K562 (cell line): ENCODE measurements at regions not wholly inside any gene's neighbourhood (a gene's known extent, or its start where the extent isn't known, plus 50 kb on each side); places are given as distances from the start of the nearest gene placed in this dataset.

ENCODE experiments used
- ATAC-seq: fragments of 200-7000 bp; cut with Tn5 transposase; 3 replicates; pipeline ENCODE4 v1.9.1; 2020; ENCODE audit warnings: moderate library complexity
- BruUV-seq: library from RNA; stranded (reverse); fragments of 400-500 nt; replicated peaks from 2 replicates; lab custom pipeline; 2021; lab: Mats Ljungman, UMichigan
- CTCF ChIA-PET: fragments of 300-600 bp; formaldehyde crosslinking; extraction: SDS; loops from one replicate; lab custom pipeline; 2021; ENCODE audit warnings: low intra/inter-chr PET ratio; lab: Yijun Ruan, JAX
- POLR2A ChIA-PET: fragments of 300-600, 350-650 bp; sonication (Branson Sonifier 250); formaldehyde crosslinking; extraction: SDS; loops from one replicate; lab custom pipeline; 2021; ENCODE audit warnings: antibody characterized with exemption, inconsistent platforms; lab: Yijun Ruan, JAX
- DNase-seq, 4 experiments: peaks; one replicate each; pipeline versions ENCODE4 v3.0.0 to v3.0.0-alpha.2; 2011 to 2018; ENCODE audit warnings: low spot score in 3 of 4, mixed read lengths in 3 of 4; ENCODE audit errors: extremely low read depth in 1 of 4
- FAIRE-seq: peaks from 2 replicates; lab custom pipeline; 2011; peaks lifted over from hg19 to GRCh38; lab: Jason Lieb, UNC
- H2AFZ ChIP-seq: 2 replicates; pipeline ENCODE4 v1.6.0; 2011; ENCODE audit warnings: low read depth, low read length, control low read depth, inconsistent platforms
- H3K27ac ChIP-seq: fragments of 200-600 bp; 3 replicates; pipeline ENCODE4 v1.8.0; 2011; ENCODE audit warnings: low read depth, mild to moderate bottlenecking, control low read depth, inconsistent platforms, low read length, moderate library complexity, mixed read lengths; ENCODE audit errors: extremely low read depth
- H3K27me3 ChIP-seq, 2 experiments: fragments of 300-600 bp in 1 of 2; 2 replicates in 1 of 2; 3 replicates in 1 of 2; pipeline versions ENCODE4 v1.6.0 to v1.8.0; 2011; ENCODE audit warnings: inconsistent platforms in 2 of 2, low read length in 2 of 2, mild to moderate bottlenecking in 1 of 2, mixed read lengths in 1 of 2, moderate library complexity in 1 of 2; ENCODE audit not compliant: control insufficient read depth in 2 of 2, insufficient read depth in 2 of 2
- H3K36me3 ChIP-seq: fragments of 300-600 bp; 3 replicates; pipeline ENCODE4 v1.8.0; 2011; ENCODE audit warnings: mild to moderate bottlenecking, low read length, inconsistent platforms; ENCODE audit not compliant: control insufficient read depth, insufficient read depth
- H3K4me1 ChIP-seq, 2 experiments: fragments of 200-600 bp in 1 of 2; replicated peaks in 1 of 2; 2 replicates in 1 of 2; 3 replicates in 1 of 2; pipeline versions ENCODE4 v1.5.1 to v1.8.0; 2011; ENCODE audit warnings: inconsistent platforms in 2 of 2, low read length in 2 of 2, mild to moderate bottlenecking in 1 of 2, mixed read lengths in 1 of 2, moderate library complexity in 1 of 2; ENCODE audit not compliant: control insufficient read depth in 2 of 2, insufficient read depth in 2 of 2
- H3K4me2 ChIP-seq: 2 replicates; pipeline ENCODE4 v1.6.1; 2011; ENCODE audit warnings: low read length, control low read depth, inconsistent platforms, mixed read lengths; ENCODE audit not compliant: insufficient read depth
- H3K4me3 ChIP-seq: fragments of 200-600 bp; sonication (generic), shearing (Covaris generic); 2 replicates; pipeline ENCODE4 v1.5.1; 2016; ENCODE audit warnings: control low read depth, inconsistent platforms
- H3K79me2 ChIP-seq: fragments of 200-600 bp; 3 replicates; pipeline ENCODE4 v1.8.0; 2011; ENCODE audit warnings: low read length, inconsistent platforms; ENCODE audit not compliant: control insufficient read depth, insufficient read depth
- H3K9ac ChIP-seq, 2 experiments: 2 replicates each; pipeline versions ENCODE4 v1.6.0 to v1.6.1; 2011; ENCODE audit warnings: low read depth in 2 of 2, low read length in 2 of 2, control low read depth in 1 of 2, inconsistent platforms in 1 of 2, mild to moderate bottlenecking in 1 of 2, mixed read lengths in 1 of 2; ENCODE audit not compliant: insufficient read depth in 1 of 2
- H3K9me1 ChIP-seq: one replicate; pipeline ENCODE4 v1.6.0; 2011; ENCODE audit warnings: inconsistent platforms, mild to moderate bottlenecking, low read length, moderate library complexity; ENCODE audit not compliant: control insufficient read depth, insufficient read depth
- H3K9me3 ChIP-seq: replicated peaks from 2 replicates; pipeline ENCODE4 v1.5.1; 2011; ENCODE audit warnings: low read depth, low read length, inconsistent platforms; ENCODE audit not compliant: control insufficient read depth, insufficient read depth
- H4K20me1 ChIP-seq: replicated peaks from 2 replicates; pipeline ENCODE4 v1.6.1; 2011; ENCODE audit warnings: low read length, inconsistent platforms, mixed read lengths; ENCODE audit not compliant: control insufficient read depth, insufficient read depth
- BDP1 ChIP-seq: IDR thresholded peaks from 3 replicates; pipeline ENCODE4 v1.6.1; 2011; ENCODE audit not compliant: insufficient read length, insufficient read depth
- CBX2 ChIP-seq: fragments of 200-600 bp; sonication (generic); IDR thresholded peaks from one replicate; pipeline ENCODE4 v1.6.1; 2012; ENCODE audit warnings: mild to moderate bottlenecking, low read length, inconsistent platforms; ENCODE audit not compliant: insufficient read depth, poor library complexity, severe bottlenecking
- HDAC6 ChIP-seq: IDR thresholded peaks from 2 replicates; pipeline ENCODE4 v1.6.1; 2012; ENCODE audit warnings: low read depth, mild to moderate bottlenecking, control low read depth, inconsistent platforms, low read length, moderate library complexity
- KAT7 ChIP-seq: sonication (generic); formaldehyde crosslinking; IDR thresholded peaks from 2 replicates; pipeline ENCODE4 v1.8.0; 2022; ENCODE audit warnings: missing genetic modification reagents, mild to moderate bottlenecking, borderline replicate concordance
- KDM5B ChIP-seq: fragments of 200-600 bp; sonication (generic); IDR thresholded peaks from 2 replicates; pipeline ENCODE4 v1.6.1; 2012; ENCODE audit warnings: low read depth, mild to moderate bottlenecking, moderate library complexity, low read length, control low read depth, inconsistent platforms; ENCODE audit not compliant: insufficient replicate concordance
- KLF1 ChIP-seq: fragments of 450-650 bp; IDR thresholded peaks from 2 replicates; pipeline ENCODE4 v1.6.1; 2016; ENCODE audit warnings: missing genetic modification characterization, missing compliant biosample characterization
- KLF6 ChIP-seq: fragments of 250-450 bp; sonication (Bioruptor Pico); IDR thresholded peaks from 2 replicates; pipeline ENCODE4 v1.4.0; 2020; ENCODE audit warnings: mild to moderate bottlenecking, moderate library complexity, borderline replicate concordance
- LCOR ChIP-seq: sonication (generic); formaldehyde crosslinking; IDR thresholded peaks from 2 replicates; pipeline ENCODE4 v1.8.0; 2022; ENCODE audit warnings: mild to moderate bottlenecking, missing genetic modification reagents
- MCM3 ChIP-seq: fragments of 450-650 bp; IDR thresholded peaks from 2 replicates; pipeline ENCODE4 v1.6.1; 2016
- MCM5 ChIP-seq: fragments of 450-650 bp; IDR thresholded peaks from 2 replicates; pipeline ENCODE4 v1.6.1; 2016; ENCODE audit warnings: low read depth
- NR4A1 ChIP-seq, 2 experiments: fragments of 250-450 bp in 1 of 2; fragments of 450-650 bp in 1 of 2; sonication (Bioruptor Pico) in 1 of 2; IDR thresholded peaks; 2 replicates each; pipeline versions ENCODE4 v1.4.0 to v1.6.1; 2016 to 2020; ENCODE audit warnings: mild to moderate bottlenecking in 2 of 2, missing compliant biosample characterization in 1 of 2, missing genetic modification characterization in 1 of 2, moderate library complexity in 1 of 2
- RBM39 ChIP-seq: fragments of 200-400 bp; formaldehyde crosslinking; optimal IDR thresholded peaks from 2 replicates; pipeline ENCODE3; 2018; ENCODE audit warnings: low read depth, low read length
- RFX5 ChIP-seq: IDR thresholded peaks from 2 replicates; pipeline ENCODE4 v1.6.1; 2011; ENCODE audit warnings: low read depth, mild to moderate bottlenecking, improper control_type of control experiment, low read length
- RFX7 ChIP-seq: fragments of 250-450 bp; sonication (Bioruptor Pico); IDR thresholded peaks from 2 replicates; pipeline ENCODE4 v1.5.1; 2021; ENCODE audit warnings: mild to moderate bottlenecking
- ZNF224 ChIP-seq: sonication (generic); formaldehyde crosslinking; IDR thresholded peaks from 2 replicates; pipeline ENCODE4 v1.8.0; 2022; ENCODE audit warnings: mild to moderate bottlenecking, missing genetic modification reagents
- ZNF592 ChIP-seq: fragments of 450-650 bp; IDR thresholded peaks from 2 replicates; pipeline ENCODE4 v1.6.1; 2017; ENCODE audit warnings: antibody characterized with exemption, mild to moderate bottlenecking
- ZNF764 ChIP-seq: fragments of 250-450 bp; sonication (Bioruptor Pico); IDR thresholded peaks from 2 replicates; pipeline ENCODE4 v1.4.0; 2020; ENCODE audit warnings: low read depth, mild to moderate bottlenecking, moderate library complexity
- WGBS: fragments of 100-300 bp; shearing (Covaris generic); methylation state at CpG from one replicate; pipeline ENCODE4 v1.1.6; 2016; ENCODE audit warnings: low coverage, mixed read lengths; ENCODE audit not compliant: insufficient coverage; ENCODE audit errors: missing lambda C conversion rate; 5-methylcytosine and 5-hydroxymethylcytosine counted together
- in situ Hi-C: fragments of 300-500 bp; cut with MboI; formaldehyde crosslinking; loops from 4 replicates; pipeline ENCODE4 v1.15.0; 2018; ENCODE audit warnings: inconsistent platforms, mixed read lengths
- intact Hi-C: fragments of 100-400 bp; cut with micrococcal nuclease; formaldehyde crosslinking; loops from 2 replicates; pipeline ENCODE4 v1.14.2; 2022
- TF ChIP-seq, protein P1 (sequence below): fragments of 450-650 bp; IDR thresholded peaks from 2 replicates; pipeline ENCODE4 v1.6.1; 2016

DNA sequence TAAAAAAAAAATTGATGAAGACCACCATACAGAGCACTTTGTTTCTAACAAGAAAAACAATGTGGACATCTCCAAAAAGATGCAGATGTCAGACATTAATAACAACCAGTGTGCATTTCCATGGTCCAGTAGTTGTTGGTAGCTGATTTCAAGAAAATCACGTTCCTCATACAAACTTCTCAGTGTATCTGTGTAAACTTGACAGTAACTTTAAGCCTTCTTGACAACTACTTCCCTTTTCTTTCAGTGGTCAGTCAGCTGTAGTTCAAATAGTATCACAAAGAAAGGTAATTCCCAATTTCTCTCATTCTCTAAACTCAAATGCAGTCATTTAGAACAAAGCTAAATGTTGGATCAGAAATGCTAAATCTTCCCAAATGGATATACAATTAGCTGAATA is 879.9 kb downstream of the AMY1C start (continued):
- TF ChIP-seq ZNF592 (no peak), MCM5 (no peak), BDP1 (no peak), MCM3 (no peak), ZNF764 (CRISPR knock-in tag) (no peak), RFX5 (no peak)

DNA sequence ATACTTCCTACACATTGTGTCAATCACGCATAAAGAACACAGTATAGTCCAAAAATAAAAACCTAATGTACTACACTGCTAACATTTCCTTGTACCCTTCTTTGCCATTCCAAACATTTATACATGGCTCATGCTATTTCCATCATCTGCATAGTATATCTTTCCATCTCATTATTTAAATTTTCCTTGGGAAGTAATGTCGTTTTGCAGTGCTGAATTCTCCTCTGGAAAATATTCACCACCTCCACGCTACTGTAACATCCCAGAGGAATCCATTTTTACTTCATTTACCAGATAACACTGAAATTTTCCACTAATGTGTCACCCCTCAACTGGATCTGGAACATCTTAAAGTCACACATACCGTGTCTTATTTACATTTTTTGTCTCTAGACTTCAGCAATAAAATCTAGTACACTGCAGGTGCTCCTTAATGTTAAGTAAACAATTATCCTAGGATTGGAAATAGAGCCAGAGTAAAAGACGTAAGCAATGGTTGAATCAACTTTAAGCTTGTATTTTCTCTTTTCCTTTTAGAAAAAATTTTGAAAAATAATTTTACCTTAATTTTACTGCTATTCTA is 881.0 kb downstream of the AMY1C start:
- in situ Hi-C loops (no loop called here), intact Hi-C loops (no loop called here)
- H3K27me3 ChIP-seq, result no peaks in the 10 kb centered on the region
- H2AFZ ChIP-seq, result no peak overlapping the region
- FAIRE-seq (no peak), ATAC-seq (no peak), DNase-seq (no peak)
- POLR2A ChIA-PET, result no interaction called here
- no peak overlapping the region for H3K27ac ChIP-seq
- CTCF ChIA-PET, result no interaction called here
- no peak overlapping the region for H3K4me3 ChIP-seq
- H3K79me2 ChIP-seq, result no peaks in the 10 kb centered on the region
- H4K20me1 ChIP-seq, result no peaks in the 10 kb centered on the region
- H3K9me3 ChIP-seq, result no peaks in the 10 kb centered on the region
- 2% methylated on average over 5 of the region's 5 CpGs for WGBS
- no peaks in the 10 kb centered on the region for H3K36me3 ChIP-seq
- H3K9me1 ChIP-seq, result no peaks in the 10 kb centered on the region
- no TSS peak for BruUV-seq
- no peak overlapping the region for H3K4me2 ChIP-seq
- H3K4me1 ChIP-seq, result no peaks in the 10 kb centered on the region
- no peak overlapping the region for H3K9ac ChIP-seq
- TF ChIP-seq KAT7 (CRISPR knock-in tag) (no peak), RBM39 (no peak), KLF1 (tag) (no peak), RFX7 (no peak), ZNF224 (CRISPR knock-in tag) (no peak), KLF6 (CRISPR knock-in tag) (no peak), HDAC6 (no peak), NR4A1 (CRISPR knock-in tag; IDR thresholded peaks at IDR 0.05) (no peak), NR4A1 (tag; IDR thresholded peaks at IDR 0.05) (no peak), KDM5B (no peak), CBX2 (no peak), LCOR (no peak)
- TF ChIP-seq, protein P1, sequence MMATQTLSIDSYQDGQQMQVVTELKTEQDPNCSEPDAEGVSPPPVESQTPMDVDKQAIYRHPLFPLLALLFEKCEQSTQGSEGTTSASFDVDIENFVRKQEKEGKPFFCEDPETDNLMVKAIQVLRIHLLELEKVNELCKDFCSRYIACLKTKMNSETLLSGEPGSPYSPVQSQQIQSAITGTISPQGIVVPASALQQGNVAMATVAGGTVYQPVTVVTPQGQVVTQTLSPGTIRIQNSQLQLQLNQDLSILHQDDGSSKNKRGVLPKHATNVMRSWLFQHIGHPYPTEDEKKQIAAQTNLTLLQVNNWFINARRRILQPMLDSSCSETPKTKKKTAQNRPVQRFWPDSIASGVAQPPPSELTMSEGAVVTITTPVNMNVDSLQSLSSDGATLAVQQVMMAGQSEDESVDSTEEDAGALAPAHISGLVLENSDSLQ, result no peak
